ENCODE measurements at regions not wholly inside any gene's neighbourhood (a gene's known extent, or its start where the extent isn't known, plus 50 kb on each side); places are given as distances from the start of the nearest gene placed in this dataset.
A peak's percentile ranks its signal among the peaks of the same experiment; 100 is the strongest.
"Not testable (repeated sequence)": the region's sequence is repeated elsewhere in the genome, so short reads cannot be mapped to it uniquely, and the experiment has no call there.

- DNase-seq: peak; percentile 17
Measured at GRCh38 chr3:102926618-102927017, 491.8 kb downstream of the ZPLD1 start.

GRCh38 chr3:102933377-102933776 is 498.6 kb downstream of the ZPLD1 start:
- no peak for DNase-seq

DNA sequence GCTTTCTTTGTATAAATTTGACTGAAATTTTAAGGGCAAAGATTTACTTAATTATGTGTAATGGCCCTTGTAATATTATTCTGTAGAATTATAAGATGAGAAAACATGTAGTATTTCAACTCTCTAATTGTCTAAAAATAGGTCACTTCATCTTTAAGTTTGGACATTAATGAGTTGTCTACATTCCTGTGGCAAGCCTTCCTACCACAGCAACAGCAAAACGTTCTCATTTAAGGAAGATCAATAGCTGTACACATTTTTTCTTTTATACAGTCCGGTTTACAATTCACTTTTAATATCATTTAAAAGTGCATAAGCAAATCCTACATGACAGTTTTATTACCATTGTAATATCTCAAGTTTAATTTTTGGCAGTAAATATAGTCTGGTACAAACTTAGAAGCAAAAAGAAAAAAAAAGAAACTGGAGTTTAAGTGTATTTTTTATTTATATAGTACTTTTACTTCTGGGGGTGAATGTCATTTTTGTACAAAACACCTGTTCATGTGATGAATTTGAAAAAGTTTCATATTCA is 501.8 kb downstream of the ZPLD1 start:
- DNase-seq: no peak

- no peak for DNase-seq
Measured at GRCh38 chr3:102941786-102942185, 507.0 kb downstream of the ZPLD1 start.

- DNase-seq: not testable (repeated sequence)
Measured at GRCh38 chr3:102946445-102946844, 511.6 kb downstream of the ZPLD1 start.

GRCh38 chr3:102972350-102972749 is 537.5 kb downstream of the ZPLD1 start:
- DNase-seq: no peak

GRCh38 chr3:102974333-102974732 is 539.5 kb downstream of the ZPLD1 start:
- no peak for DNase-seq

DNA sequence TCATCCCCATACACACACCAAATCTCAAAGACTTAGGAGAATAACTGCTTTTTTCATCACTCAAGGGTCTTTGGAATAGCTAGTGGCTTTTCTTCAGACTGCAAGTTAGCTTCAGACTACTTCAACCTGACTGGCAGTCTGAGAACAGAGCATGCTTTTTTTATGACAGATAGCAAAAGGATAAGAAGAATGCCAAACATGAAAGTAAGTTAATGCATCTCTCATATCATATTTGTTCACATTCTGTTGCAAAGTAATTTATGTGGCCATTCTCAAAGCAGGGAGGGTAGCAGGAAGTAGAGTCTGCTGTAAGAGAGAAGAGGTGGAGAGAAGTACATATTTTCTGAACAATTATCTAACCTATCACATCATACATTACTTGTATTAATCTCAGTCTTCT is 544.4 kb downstream of the ZPLD1 start:
- DNase-seq: no peak

- peak; percentile 5 for DNase-seq
Measured at GRCh38 chr3:102979682-102980354, 545.0 kb downstream of the ZPLD1 start.

DNA sequence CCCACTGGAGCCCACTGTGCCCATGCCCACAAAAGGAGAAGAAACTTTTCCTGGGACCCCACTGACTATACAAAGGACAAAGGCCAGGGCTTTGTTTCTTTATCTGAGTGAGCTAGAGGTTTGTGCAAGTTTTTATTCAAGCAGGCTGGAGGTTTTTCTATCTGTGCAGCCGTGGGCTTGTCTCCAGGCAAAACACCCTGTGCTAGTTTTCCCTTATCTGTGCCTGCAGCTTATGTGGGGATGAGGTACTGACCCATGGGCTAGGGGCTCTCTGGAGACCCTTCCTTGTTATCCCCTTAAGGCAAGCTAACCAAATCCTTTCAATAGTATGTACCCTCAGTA is 545.5 kb downstream of the ZPLD1 start:
- DNase-seq: no peak

- peak; percentile 91 for DNase-seq
Measured at GRCh38 chr3:103002425-103003176, 567.8 kb downstream of the ZPLD1 start.

DNA sequence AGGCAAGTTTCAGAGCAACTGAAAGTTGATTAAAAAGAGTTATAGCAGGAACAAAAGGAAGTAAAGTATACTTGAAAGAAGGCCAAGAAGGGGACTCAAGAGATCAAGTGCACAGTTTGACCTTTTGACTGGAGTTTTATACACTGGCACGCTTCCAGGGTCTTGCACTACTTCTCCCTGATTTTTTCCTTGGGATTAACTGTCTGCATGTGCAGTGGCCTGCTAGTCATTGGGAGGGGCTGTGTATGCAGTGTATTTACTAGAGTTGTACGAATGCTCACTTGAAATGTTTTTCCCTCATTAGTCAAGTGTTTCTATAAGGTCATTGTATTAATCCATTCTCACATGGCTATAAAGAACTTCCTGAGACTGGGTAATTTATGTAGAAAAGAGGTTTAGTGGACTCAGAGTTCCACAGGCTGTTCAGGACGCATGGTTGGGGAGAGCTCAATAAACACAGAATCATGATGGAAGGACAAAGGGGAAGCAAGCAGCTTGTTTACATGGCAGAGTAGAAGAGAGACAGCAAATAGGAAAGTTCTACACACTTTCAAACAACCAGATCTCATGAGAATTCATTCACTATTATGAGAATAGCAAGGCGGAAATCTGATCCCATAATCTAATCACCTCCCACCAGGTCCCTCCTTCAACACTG is 571.8 kb downstream of the ZPLD1 start:
- DNase-seq: no peak

DNA sequence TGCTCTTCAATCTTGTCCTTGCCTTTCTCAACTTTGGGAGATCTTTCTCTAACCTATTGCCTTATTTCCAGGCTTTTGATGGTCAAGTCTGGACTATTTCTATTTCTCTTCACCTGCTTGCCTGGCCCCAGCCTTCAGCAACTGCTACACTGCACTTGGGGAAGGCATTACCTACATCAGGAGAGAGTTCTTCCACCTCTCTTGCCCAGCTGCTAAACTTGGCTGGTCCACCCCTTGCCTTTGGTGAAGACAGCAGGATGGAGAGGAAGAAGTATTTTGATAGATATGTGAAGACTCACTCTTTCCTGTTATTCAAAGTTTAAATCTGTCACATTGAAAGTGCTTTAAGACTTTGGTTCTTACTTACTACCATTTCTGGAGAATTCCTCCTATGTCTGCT is 574.8 kb downstream of the ZPLD1 start:
- no peak for DNase-seq

- DNase-seq: peak; percentile 6
Measured at GRCh38 chr3:103025880-103026279, 591.1 kb downstream of the ZPLD1 start.

DNA sequence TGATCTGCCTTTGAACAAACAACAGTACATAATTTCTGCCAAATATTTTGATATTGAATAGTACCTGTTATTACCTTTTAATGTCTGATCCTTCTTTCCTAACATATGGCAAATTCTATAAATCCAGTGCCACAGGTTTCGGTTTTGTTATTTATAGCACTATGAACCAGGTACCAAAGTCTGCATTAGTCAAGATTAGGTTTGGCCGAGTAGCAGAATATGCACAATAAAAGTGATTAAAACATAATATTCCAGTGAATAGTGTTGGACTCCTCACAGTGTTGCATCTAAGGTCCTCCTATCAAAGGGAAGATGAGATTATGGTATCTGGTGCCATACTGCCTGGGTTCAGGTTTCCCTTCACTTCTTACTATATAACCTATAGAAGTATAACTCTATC is 599.0 kb downstream of the ZPLD1 start:
- no peak for DNase-seq

- no peak for DNase-seq
Measured at GRCh38 chr3:103047640-103048039, 612.8 kb downstream of the ZPLD1 start.

DNA sequence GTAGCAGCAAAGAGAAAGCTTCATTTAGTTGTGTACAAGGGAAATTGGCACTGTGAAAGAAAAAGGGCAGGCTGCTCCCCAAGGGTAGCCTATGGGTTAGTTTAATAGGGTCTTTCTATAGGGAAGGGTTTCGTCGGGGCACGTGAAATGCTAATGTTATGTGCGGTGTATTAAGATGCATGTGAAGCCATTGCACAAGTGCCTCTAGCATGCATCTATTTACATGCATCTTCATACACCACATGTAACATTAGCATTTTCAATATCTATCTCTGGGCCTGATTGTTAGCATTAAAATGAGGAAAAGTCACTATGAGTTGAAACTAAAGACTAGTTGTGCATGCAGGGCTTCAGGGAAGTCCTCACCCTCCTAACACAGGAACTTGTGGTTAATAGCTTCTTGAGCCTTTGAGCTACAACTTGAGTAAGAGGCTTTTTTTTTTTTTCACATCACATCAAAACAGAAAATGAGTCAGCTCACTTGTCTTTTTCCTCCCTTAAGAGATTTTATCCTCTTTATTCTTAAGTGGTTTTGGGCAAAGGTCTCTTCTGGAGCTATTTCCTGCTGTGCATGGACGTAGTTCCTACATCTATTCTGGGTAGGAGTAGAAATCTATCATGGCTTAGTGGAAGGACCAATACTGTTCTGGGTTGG is 613.4 kb downstream of the ZPLD1 start:
- peak; percentile 9 for DNase-seq

- DNase-seq: peak; percentile 10
Measured at GRCh38 chr3:103052236-103052830, 617.5 kb downstream of the ZPLD1 start.

- DNase-seq: no peak
Measured at GRCh38 chr3:103055021-103055520, 620.3 kb downstream of the ZPLD1 start.

DNA sequence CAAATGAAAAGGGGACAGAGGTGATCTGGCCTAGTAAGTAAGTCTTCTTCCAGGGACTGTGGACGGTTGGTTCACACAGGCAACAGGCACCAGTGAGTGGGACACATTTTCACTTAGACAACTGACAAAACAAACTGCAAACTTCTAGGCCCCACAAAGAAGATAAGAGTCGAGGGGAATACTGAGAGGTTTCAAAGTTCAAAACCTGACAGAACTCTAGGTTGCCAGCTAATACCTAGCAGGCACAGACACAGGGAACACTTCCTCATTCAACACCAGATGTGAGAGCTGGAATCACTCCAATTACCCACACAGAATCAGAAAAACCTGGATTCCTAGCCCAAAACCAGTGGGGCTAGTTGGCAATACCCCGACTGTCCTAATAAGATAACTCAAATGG is 621.7 kb downstream of the ZPLD1 start:
- no peak for DNase-seq

GRCh38 chr3:103057003-103057402 is 622.2 kb downstream of the ZPLD1 start:
- DNase-seq: no peak

DNA sequence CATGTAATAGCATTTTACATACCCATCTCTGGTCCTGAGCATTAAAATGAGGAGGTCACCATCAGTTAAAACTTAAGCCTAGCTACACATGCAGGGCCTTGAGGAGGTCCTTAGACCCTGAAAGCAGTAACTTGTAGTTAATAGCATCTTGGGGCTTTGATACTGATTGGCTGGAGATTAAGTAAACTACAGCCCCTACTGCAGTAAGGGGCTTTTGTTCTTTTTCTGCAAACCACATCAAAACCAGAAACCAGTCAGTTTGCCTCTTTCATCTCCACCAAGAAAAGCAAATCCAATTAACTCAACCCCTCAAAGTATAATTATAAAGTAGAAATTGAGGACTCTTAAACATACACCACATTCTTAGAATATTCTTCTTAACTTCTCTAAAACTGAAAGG is 622.7 kb downstream of the ZPLD1 start:
- no peak for DNase-seq

DNA sequence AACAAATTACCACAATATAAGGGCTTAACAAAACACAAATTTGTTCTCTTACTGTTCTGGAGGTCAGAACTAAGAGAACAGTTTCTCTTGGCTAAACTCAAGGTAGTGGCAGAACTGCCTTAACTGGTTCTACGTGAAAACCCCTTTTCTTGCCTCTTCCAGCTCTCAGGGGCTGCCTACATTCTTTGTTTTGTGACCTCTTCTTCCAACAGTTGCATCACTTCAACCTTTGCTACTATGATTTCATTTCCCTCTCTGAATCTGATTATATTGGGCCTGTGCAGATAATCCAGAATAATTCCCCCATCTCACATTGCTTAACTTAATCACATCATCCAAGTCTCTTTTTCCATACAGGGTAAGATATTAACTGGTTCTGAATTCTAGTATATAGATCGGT is 624.6 kb downstream of the ZPLD1 start:
- no peak for DNase-seq

All from OCI-M1 (cell line).